Upper lobe of right lung (tissue), 1 donor: ENCODE measurements at regions not wholly inside any gene's neighbourhood (a gene's known extent, or its start where the extent isn't known, plus 50 kb on each side); places are given as distances from the start of the nearest gene placed in this dataset.
A peak's percentile ranks its signal among the peaks of the same experiment; 100 is the strongest.

ENCODE experiments used
- ATAC-seq: fragments of 200-7000 bp; cut with Tn5 transposase; one replicate; pipeline ENCODE4 v1.9.1; 2020; ENCODE audit warnings: mild to moderate bottlenecking, moderate library complexity
- DNase-seq: peaks from one replicate; pipeline ENCODE4 v3.0.0-alpha.2; 2020
- H3K27ac ChIP-seq: fragments of 200-600 bp; one replicate; pipeline ENCODE4 v1.8.0; 2022
- H3K27me3 ChIP-seq: fragments of 200-600 bp; one replicate; pipeline ENCODE4 v1.8.0; 2022; ENCODE audit warnings: mild to moderate bottlenecking
- H3K36me3 ChIP-seq: fragments of 200-600 bp; one replicate; pipeline ENCODE4 v1.8.0; 2022
- H3K4me1 ChIP-seq: fragments of 200-600 bp; one replicate; pipeline ENCODE4 v1.8.0; 2022
- H3K4me3 ChIP-seq: fragments of 200-600 bp; one replicate; pipeline ENCODE4 v1.8.0; 2022; ENCODE audit warnings: mild to moderate bottlenecking
- H3K9me3 ChIP-seq: fragments of 200-600 bp; one replicate; pipeline ENCODE4 v1.8.0; 2022
- CTCF ChIP-seq: fragments of 200-600 bp; IDR thresholded peaks from one replicate; pipeline ENCODE4 v1.8.0; 2022; ENCODE audit warnings: antibody characterized with exemption
- intact Hi-C: fragments of 100-400 bp; cut with DNase I; formaldehyde crosslinking; loops from one replicate; pipeline ENCODE4 v1.11.0; 2022
- donor health status: DM: no; HTN: yes; CAD: no; lungs with severe emphysema.

GRCh38 chr13:22126433-22127021 lies 455.7 kb downstream of the FGF9 start:
- ATAC-seq (peak; percentile 67), DNase-seq (no peak)
- Histone ChIP-seq H3K4me3 (no peak overlapping the region), H3K4me1 (peaks cover 3% of the 10 kb centered on the region), H3K27me3 (no peaks in the 10 kb centered on the region), H3K9me3 (no peaks in the 10 kb centered on the region), H3K27ac (no peak overlapping the region), H3K36me3 (no peaks in the 10 kb centered on the region)
- intact Hi-C loops, result no loop called here
- TF ChIP-seq CTCF, result no peak

DNA sequence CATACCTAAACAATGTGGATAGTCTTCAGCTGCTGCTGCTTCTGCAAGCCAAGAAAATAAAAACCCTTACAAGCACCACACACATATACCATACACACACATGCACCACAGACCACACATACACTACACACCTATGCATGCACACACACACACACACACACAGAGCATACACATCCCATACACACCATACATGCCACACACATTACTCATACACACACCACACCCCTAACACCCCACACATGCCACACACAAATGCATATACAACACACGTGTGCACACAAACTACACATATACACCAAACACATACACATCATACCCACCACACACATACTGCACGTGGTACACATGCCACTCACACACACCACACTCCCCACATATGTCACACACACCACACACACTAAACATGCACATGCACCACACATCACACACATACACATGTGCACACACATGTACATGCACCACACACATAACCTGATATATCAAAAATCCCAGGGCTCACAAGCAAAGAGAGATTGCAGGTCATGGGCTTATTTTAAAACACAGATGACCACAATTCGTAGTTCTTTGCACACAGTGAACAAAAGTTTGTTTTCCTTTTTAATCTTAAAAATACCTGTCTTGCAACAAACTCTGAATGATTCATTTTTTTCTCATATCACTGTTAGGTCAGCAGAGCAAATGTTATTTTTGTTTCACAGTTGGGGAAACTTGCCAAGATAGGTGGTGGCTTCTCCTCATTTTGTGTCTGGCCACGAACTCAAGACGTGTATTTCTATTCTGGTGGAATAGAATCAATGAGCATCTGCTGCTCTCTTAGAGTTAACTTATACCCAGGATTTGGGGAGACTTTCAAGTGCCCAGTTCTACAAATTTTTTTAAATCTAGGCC lies 456.6 kb downstream of the FGF9 start:
- DNase-seq, result no peak
- peaks cover 3% of the 10 kb centered on the region for H3K4me1 ChIP-seq
- H3K36me3 ChIP-seq, result no peaks in the 10 kb centered on the region
- TF ChIP-seq CTCF, result no peak
- H3K27ac ChIP-seq, result no peak overlapping the region
- H3K27me3 ChIP-seq, result no peaks in the 10 kb centered on the region
- intact Hi-C loops, result no loop called here
- ATAC-seq, result peak; percentile 41
- no peak overlapping the region for H3K4me3 ChIP-seq
- no peaks in the 10 kb centered on the region for H3K9me3 ChIP-seq

GRCh38 chr13:22128441-22129408 lies 457.9 kb downstream of the FGF9 start:
- no peak for ATAC-seq
- H3K27me3 ChIP-seq, result no peaks in the 10 kb centered on the region
- DNase-seq, result no peak
- no peak overlapping the region for H3K4me3 ChIP-seq
- H3K9me3 ChIP-seq, result no peaks in the 10 kb centered on the region
- intact Hi-C loops, result no loop called here
- no peak overlapping the region for H3K27ac ChIP-seq
- peaks cover 3% of the 10 kb centered on the region for H3K4me1 ChIP-seq
- no peaks in the 10 kb centered on the region for H3K36me3 ChIP-seq
- TF ChIP-seq CTCF, result no peak

DNA sequence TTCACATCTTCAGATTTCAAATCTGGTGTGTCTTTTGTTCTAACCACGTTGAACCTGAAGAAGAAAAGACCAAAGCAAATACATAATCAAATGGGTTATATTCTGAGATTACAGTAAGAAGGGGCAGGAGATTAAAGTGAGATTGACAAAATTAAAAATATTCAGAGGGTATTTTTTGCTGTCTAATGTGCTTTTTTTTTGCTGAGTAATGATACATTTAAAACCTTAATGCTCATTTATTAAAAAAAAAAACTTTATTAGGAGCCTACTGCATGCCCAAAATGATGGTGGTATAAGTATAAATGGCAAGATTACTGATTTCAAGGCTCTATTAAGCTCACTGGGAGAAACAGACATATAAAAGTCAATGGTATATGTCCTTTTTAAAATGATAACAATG lies 459.4 kb downstream of the FGF9 start:
- TF ChIP-seq CTCF, result no peak
- Histone ChIP-seq H3K27me3 (no peaks in the 10 kb centered on the region), H3K36me3 (no peaks in the 10 kb centered on the region), H3K9me3 (no peaks in the 10 kb centered on the region), H3K4me3 (no peak overlapping the region), H3K4me1 (peaks cover 3% of the 10 kb centered on the region), H3K27ac (no peak overlapping the region)
- ATAC-seq (no peak), DNase-seq (no peak)
- intact Hi-C loops, result no loop called here

DNA sequence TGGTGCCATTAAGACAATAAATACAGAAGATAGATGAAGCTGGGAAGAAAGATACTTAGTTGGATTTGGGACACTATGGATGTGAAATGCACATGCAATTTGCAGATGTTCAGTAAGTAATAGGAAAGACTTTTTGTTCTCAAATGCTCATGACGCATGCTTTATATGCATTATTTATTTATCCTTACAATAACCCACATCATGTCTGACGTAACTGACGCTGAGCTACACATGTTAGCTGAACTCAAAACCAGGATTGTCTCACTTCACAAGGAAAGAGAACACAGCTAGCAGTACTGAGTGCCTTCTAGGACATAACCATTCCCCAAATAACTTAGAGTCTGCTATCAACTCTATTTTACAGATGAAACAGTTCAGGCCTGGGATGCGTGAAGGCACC lies 463.4 kb downstream of the FGF9 start:
- ATAC-seq (no peak), DNase-seq (no peak)
- Histone ChIP-seq H3K36me3 (no peaks in the 10 kb centered on the region), H3K9me3 (no peaks in the 10 kb centered on the region), H3K27ac (no peak overlapping the region), H3K4me1 (no peaks in the 10 kb centered on the region), H3K4me3 (no peak overlapping the region), H3K27me3 (no peaks in the 10 kb centered on the region)
- TF ChIP-seq CTCF, result no peak
- intact Hi-C loops, result no loop called here
